ENCODE measurements at regions not wholly inside any gene's neighbourhood (a gene's known extent, or its start where the extent isn't known, plus 50 kb on each side); places are given as distances from the start of the nearest gene placed in this dataset.

GRCh38 chr3:135581806-135582205 is 383.7 kb upstream of the PPP2R3A start:
- intact Hi-C loops (cut with micrococcal nuclease), result loop anchor here (1.0 kb wide), 1 partner anchor 13 kb away; no protein-coding TSS in a partner anchor
- Histone ChIP-seq H3K4me1 (replicated peaks in 1 of 2; ENCODE audit: control insufficient read depth in 2 of 2, insufficient read depth in 2 of 2, low read length in 2 of 2) (peaks cover 0 to 11% of the 10 kb centered on the region in 2 experiments; a peak in 3 of 5 replicates), H3K4me3 (no peak overlapping the region), H3K9me3 (replicated peaks; ENCODE audit: control insufficient read depth, insufficient read depth, low read depth, low read length) (peaks cover 18% of the 10 kb centered on the region; the same call in 1 of the 2 replicates), H3K27me3 (ENCODE audit: control insufficient read depth in 2 of 2, insufficient read depth in 2 of 2, low read length in 2 of 2) (no peaks in the 10 kb centered on the region), H3K4me2 (ENCODE audit: insufficient read depth, low read length) (no peak overlapping the region), H3K27ac (ENCODE audit: extremely low read depth, low read depth, low read length) (peak overlapping the region; percentile 59; the same call in 2 of the 3 replicates), H3K9ac (ENCODE audit: insufficient read depth in 1 of 2, low read depth in 2 of 2, low read length in 2 of 2) (no peak overlapping the region), H3K9me1 (ENCODE audit: control insufficient read depth, insufficient read depth, low read length) (no peaks in the 10 kb centered on the region), H3K79me2 (ENCODE audit: control insufficient read depth, insufficient read depth, low read length) (no peaks in the 10 kb centered on the region), H3K36me3 (ENCODE audit: control insufficient read depth, insufficient read depth, low read length) (no peaks in the 10 kb centered on the region), H2AFZ (ENCODE audit: low read depth, low read length) (no peak overlapping the region), H4K20me1 (replicated peaks; ENCODE audit: control insufficient read depth, insufficient read depth, low read length) (no peaks in the 10 kb centered on the region)
- peak; percentile 60 for FAIRE-seq
- ATAC-seq, result peak; percentile 91
- peak; percentile 43 to 71 (median 50) for DNase-seq (ENCODE audit: extremely low read depth in 1 of 4, low spot score in 3 of 4)
- in situ Hi-C loops (cut with MboI), result no loop called here
- POLR2A ChIA-PET, result no interaction called here
- CTCF ChIA-PET (ENCODE audit: low intra/inter-chr PET ratio), result no interaction called here
- BruUV-seq (replicated peaks), result no TSS peak
- TF ChIP-seq E2F1 (CRISPR knock-in tag; IDR thresholded peaks at IDR 0.05) (no peak), GATAD2A (IDR thresholded peaks at IDR 0.05) (no peak), MYNN (IDR thresholded peaks at IDR 0.05) (no peak), MYNN (CRISPR knock-in tag; IDR thresholded peaks at IDR 0.05) (no peak), MTA3 (IDR thresholded peaks at IDR 0.05; ENCODE audit: borderline replicate concordance) (0 out of 2 replicates have a peak, but pooled peaks have one; percentile 20), HEY1 (CRISPR knock-in tag; IDR thresholded peaks at IDR 0.05; ENCODE audit: borderline replicate concordance) (no peak), PHF20 (IDR thresholded peaks at IDR 0.05; ENCODE audit: partially characterized antibody) (no peak), GATA2 (CRISPR knock-in tag; IDR thresholded peaks at IDR 0.05) (no peak), ZNF175 (CRISPR knock-in tag; IDR thresholded peaks at IDR 0.05; ENCODE audit: low read depth) (no peak), NFIC (IDR thresholded peaks at IDR 0.05) (peak; percentile 49), XRCC5 (IDR thresholded peaks at IDR 0.05; ENCODE audit: low read depth, low read length) (no peak), FOXJ3 (CRISPR knock-in tag; IDR thresholded peaks at IDR 0.05) (no peak), HMGN3 (IDR thresholded peaks at IDR 0.05; ENCODE audit: borderline replicate concordance, extremely low read depth, insufficient read length, low read depth, low read length) (no peak), TCF7 (IDR thresholded peaks at IDR 0.05; ENCODE audit: borderline replicate concordance) (no peak), FOXJ2 (tag; IDR thresholded peaks at IDR 0.05) (no peak), CREB1 (IDR thresholded peaks at IDR 0.05) (no peak), CREB1 (CRISPR knock-in tag; IDR thresholded peaks at IDR 0.05) (no peak), TBP (optimal IDR thresholded peaks at IDR 0.05; ENCODE audit: low read depth, low read length) (no peak), LEF1 (IDR thresholded peaks at IDR 0.05) (peak; percentile 37; the same call in 1 of the 2 replicates), MED1 (CRISPR knock-in tag; IDR thresholded peaks at IDR 0.05; ENCODE audit: borderline replicate concordance) (no peak), CHD1 (IDR thresholded peaks at IDR 0.05; ENCODE audit: low read length) (no peak), TAL1 (IDR thresholded peaks at IDR 0.05) (peak; percentile 87), NR2F6 (CRISPR knock-in tag; IDR thresholded peaks at IDR 0.05) (no peak), ZNF77 (CRISPR knock-in tag; IDR thresholded peaks at IDR 0.05) (no peak), PURB (CRISPR knock-in tag; IDR thresholded peaks at IDR 0.05; ENCODE audit: low read depth) (no peak)
- TF ChIP-seq, protein P1, sequence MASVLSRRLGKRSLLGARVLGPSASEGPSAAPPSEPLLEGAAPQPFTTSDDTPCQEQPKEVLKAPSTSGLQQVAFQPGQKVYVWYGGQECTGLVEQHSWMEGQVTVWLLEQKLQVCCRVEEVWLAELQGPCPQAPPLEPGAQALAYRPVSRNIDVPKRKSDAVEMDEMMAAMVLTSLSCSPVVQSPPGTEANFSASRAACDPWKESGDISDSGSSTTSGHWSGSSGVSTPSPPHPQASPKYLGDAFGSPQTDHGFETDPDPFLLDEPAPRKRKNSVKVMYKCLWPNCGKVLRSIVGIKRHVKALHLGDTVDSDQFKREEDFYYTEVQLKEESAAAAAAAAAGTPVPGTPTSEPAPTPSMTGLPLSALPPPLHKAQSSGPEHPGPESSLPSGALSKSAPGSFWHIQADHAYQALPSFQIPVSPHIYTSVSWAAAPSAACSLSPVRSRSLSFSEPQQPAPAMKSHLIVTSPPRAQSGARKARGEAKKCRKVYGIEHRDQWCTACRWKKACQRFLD (CRISPR knock-in tag; IDR thresholded peaks at IDR 0.05), result no peak; the same call in 1 of the 2 replicates

All from K562 (cell line).